ENCODE measurements at regions not wholly inside any gene's neighbourhood (a gene's known extent, or its start where the extent isn't known, plus 50 kb on each side); places are given as distances from the start of the nearest gene placed in this dataset.

- Histone ChIP-seq H3K9me3 (ENCODE audit: control insufficient read depth, insufficient read depth, low read length) (no peaks in the 10 kb centered on the region), H3K36me3 (ENCODE audit: control insufficient read depth, low read length) (no peaks in the 10 kb centered on the region), H3K4me2 (ENCODE audit: low read length) (no peak overlapping the region), H3K27me3 (ENCODE audit: control insufficient read depth, low read length) (no peaks in the 10 kb centered on the region), H3K79me2 (ENCODE audit: control insufficient read depth, low read length) (no peaks in the 10 kb centered on the region), H3F3A (ENCODE audit: control insufficient read depth, insufficient read depth) (no peaks in the 10 kb centered on the region), H3K9me2 (replicated peaks; ENCODE audit: control insufficient read depth, low read length) (no peaks in the 10 kb centered on the region), H3K4me1 (ENCODE audit: control insufficient read depth, low read length) (no peaks in the 10 kb centered on the region), H3K4me3 (ENCODE audit: low read length) (no peak overlapping the region), H3K27ac (ENCODE audit: low read depth, low read length) (no peak overlapping the region), H4K20me1 (ENCODE audit: control insufficient read depth, insufficient read depth, low read depth, low read length) (no peaks in the 10 kb centered on the region)
- no peak for TF ChIP-seq CTCF (IDR thresholded peaks at IDR 0.05; ENCODE audit: low read depth, low read length, poor library complexity, severe bottlenecking)
- no peak for TF ChIP-seq EZH2phosphoT487 (IDR thresholded peaks at IDR 0.05; ENCODE audit: borderline replicate concordance, low read length)
Observed at GRCh38 chr13:64090311-64090710, 2674.7 kb upstream of the PCDH20 start.

DNA sequence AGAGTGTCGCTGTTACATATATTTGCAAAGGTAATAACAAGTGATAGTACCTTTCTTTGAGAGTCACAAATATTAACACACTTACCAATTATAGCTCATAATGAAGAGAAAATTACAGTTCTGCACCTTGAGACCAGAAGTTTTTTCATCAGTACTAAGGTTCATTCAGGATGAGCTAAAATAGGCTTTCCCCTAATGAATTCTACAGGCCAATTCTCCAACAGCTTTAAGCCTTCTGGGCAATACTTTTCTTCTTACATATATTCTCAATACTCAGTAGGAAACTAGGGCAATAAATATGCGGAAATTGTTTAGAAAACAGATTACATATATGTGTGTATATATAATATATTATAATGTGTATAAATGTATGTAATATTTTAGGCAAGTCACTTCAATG, 2672.8 kb upstream of the PCDH20 start:
- Histone ChIP-seq H3K4me1 (ENCODE audit: control insufficient read depth, low read length) (no peaks in the 10 kb centered on the region), H4K20me1 (ENCODE audit: control insufficient read depth, insufficient read depth, low read depth, low read length) (no peaks in the 10 kb centered on the region), H3K27ac (ENCODE audit: low read depth, low read length) (no peak overlapping the region), H3F3A (ENCODE audit: control insufficient read depth, insufficient read depth) (no peaks in the 10 kb centered on the region), H3K4me2 (ENCODE audit: low read length) (no peak overlapping the region), H3K79me2 (ENCODE audit: control insufficient read depth, low read length) (no peaks in the 10 kb centered on the region), H3K27me3 (ENCODE audit: control insufficient read depth, low read length) (no peaks in the 10 kb centered on the region), H3K9me2 (replicated peaks; ENCODE audit: control insufficient read depth, low read length) (no peaks in the 10 kb centered on the region), H3K4me3 (ENCODE audit: low read length) (no peak overlapping the region), H3K36me3 (ENCODE audit: control insufficient read depth, low read length) (no peaks in the 10 kb centered on the region), H3K9me3 (ENCODE audit: control insufficient read depth, insufficient read depth, low read length) (no peaks in the 10 kb centered on the region)
- TF ChIP-seq CTCF (IDR thresholded peaks at IDR 0.05; ENCODE audit: low read depth, low read length, poor library complexity, severe bottlenecking) = no peak
- no peak for TF ChIP-seq EZH2phosphoT487 (IDR thresholded peaks at IDR 0.05; ENCODE audit: borderline replicate concordance, low read length)

- Histone ChIP-seq H4K20me1 (ENCODE audit: control insufficient read depth, insufficient read depth, low read depth, low read length) (no peaks in the 10 kb centered on the region), H3K4me1 (ENCODE audit: control insufficient read depth, low read length) (no peaks in the 10 kb centered on the region), H3K27ac (ENCODE audit: low read depth, low read length) (no peak overlapping the region), H3K79me2 (ENCODE audit: control insufficient read depth, low read length) (no peaks in the 10 kb centered on the region), H3K36me3 (ENCODE audit: control insufficient read depth, low read length) (no peaks in the 10 kb centered on the region), H3K9me2 (replicated peaks; ENCODE audit: control insufficient read depth, low read length) (no peaks in the 10 kb centered on the region), H3K4me2 (ENCODE audit: low read length) (no peak overlapping the region), H3K4me3 (ENCODE audit: low read length) (no peak overlapping the region), H3K9me3 (ENCODE audit: control insufficient read depth, insufficient read depth, low read length) (no peaks in the 10 kb centered on the region), H3F3A (ENCODE audit: control insufficient read depth, insufficient read depth) (no peaks in the 10 kb centered on the region), H3K27me3 (ENCODE audit: control insufficient read depth, low read length) (no peaks in the 10 kb centered on the region)
- TF ChIP-seq EZH2phosphoT487 (IDR thresholded peaks at IDR 0.05; ENCODE audit: borderline replicate concordance, low read length) (no peak), CTCF (IDR thresholded peaks at IDR 0.05; ENCODE audit: low read depth, low read length, poor library complexity, severe bottlenecking) (no peak)
Observed at GRCh38 chr13:64087624-64088023, 2672.0 kb upstream of the PCDH20 start.

DNA sequence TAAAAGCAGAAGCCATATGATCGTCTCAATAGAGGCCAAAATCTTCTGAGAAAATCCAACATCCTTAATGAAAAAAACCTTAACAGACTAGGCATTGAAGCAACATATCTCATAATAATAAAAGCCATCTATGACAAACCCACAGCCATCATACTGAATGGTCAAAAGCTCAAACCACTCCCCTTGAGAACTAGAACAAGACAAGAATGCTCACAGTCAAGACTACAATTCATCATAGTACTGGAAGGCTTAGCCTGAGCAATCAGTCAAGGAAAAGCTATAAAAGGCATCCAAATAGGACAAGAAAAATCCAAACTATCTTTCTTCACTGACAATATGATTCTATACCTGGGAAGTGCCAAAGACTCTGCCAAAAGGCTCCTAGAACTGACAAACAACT, 2668.2 kb upstream of the PCDH20 start:
- TF ChIP-seq CTCF (IDR thresholded peaks at IDR 0.05; ENCODE audit: low read depth, low read length, poor library complexity, severe bottlenecking) (no peak), EZH2phosphoT487 (IDR thresholded peaks at IDR 0.05; ENCODE audit: borderline replicate concordance, low read length) (no peak)

More for the DNA sequence above, 2668.2 kb upstream of the PCDH20 start:
- no peaks in the 10 kb centered on the region for H3K4me1 ChIP-seq (ENCODE audit: control insufficient read depth, low read length)
- H3K9me2 ChIP-seq (replicated peaks; ENCODE audit: control insufficient read depth, low read length) = no peaks in the 10 kb centered on the region
- H4K20me1 ChIP-seq (ENCODE audit: control insufficient read depth, insufficient read depth, low read depth, low read length) = no peaks in the 10 kb centered on the region
- H3K27ac ChIP-seq (ENCODE audit: low read depth, low read length) = no peak overlapping the region
- no peaks in the 10 kb centered on the region for H3K36me3 ChIP-seq (ENCODE audit: control insufficient read depth, low read length)
- no peaks in the 10 kb centered on the region for H3K27me3 ChIP-seq (ENCODE audit: control insufficient read depth, low read length)
- no peak overlapping the region for H3K4me2 ChIP-seq (ENCODE audit: low read length)
- H3K4me3 ChIP-seq (ENCODE audit: low read length) = no peak overlapping the region
- no peaks in the 10 kb centered on the region for H3F3A ChIP-seq (ENCODE audit: control insufficient read depth, insufficient read depth)
- H3K9me3 ChIP-seq (ENCODE audit: control insufficient read depth, insufficient read depth, low read length) = no peaks in the 10 kb centered on the region
- H3K79me2 ChIP-seq (ENCODE audit: control insufficient read depth, low read length) = no peaks in the 10 kb centered on the region
